Sigmoid colon (tissue), 4 donors: ENCODE measurements at regions not wholly inside any gene's neighbourhood (a gene's known extent, or its start where the extent isn't known, plus 50 kb on each side); places are given as distances from the start of the nearest gene placed in this dataset.

Experiments
- EP300 ChIP-seq, 4 donors: sonication (generic); formaldehyde crosslinking; IDR thresholded peaks; one replicate each; pipeline ENCODE4 v1.6.1; 2017; ENCODE audit warnings: antibody characterized with exemption in 4 of 4
- POLR2A ChIP-seq, 2 donors: fragments of 450-650 bp; IDR thresholded peaks; one replicate each; pipeline ENCODE4 v1.6.1; 2016; ENCODE audit warnings: antibody characterized with exemption in 2 of 2, mild to moderate bottlenecking in 2 of 2, moderate library complexity in 2 of 2
- POLR2AphosphoS5 ChIP-seq, 4 donors: sonication (generic); formaldehyde crosslinking; IDR thresholded peaks; one replicate each; pipeline ENCODE4 v1.6.1; 2017; ENCODE audit warnings: antibody characterized with exemption in 4 of 4
- TF ChIP-seq, protein P1 (sequence below), 4 experiments: fragments of 450-650 bp in 3 of 4; fragments of 200-600 bp in 1 of 4; IDR thresholded peaks; one replicate each; pipeline ENCODE4 v1.5.1; 2016 to 2019; ENCODE audit warnings: antibody characterized with exemption in 4 of 4, mild to moderate bottlenecking in 3 of 4, moderate library complexity in 2 of 4

DNA sequence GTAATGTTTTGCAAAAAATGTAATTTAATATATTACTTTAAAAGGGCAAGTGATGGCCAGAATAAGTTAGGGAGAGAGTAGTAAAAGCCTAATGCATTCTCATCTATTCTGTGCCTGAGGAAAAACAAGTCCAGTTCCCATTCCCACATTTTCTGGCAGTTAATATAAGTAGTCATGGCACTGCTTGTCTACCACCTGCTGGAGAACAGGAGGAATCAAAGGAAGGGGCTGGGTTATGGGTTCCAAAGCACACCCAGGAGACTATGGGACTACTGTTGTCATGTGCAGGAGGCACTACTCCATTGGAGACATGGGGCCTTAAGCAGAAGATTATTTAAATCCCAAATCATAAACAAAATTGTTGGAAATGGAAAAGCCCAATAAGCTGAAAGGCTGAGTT lies 2618.6 kb downstream of the ARAP2 start:
- TF ChIP-seq, protein P1, sequence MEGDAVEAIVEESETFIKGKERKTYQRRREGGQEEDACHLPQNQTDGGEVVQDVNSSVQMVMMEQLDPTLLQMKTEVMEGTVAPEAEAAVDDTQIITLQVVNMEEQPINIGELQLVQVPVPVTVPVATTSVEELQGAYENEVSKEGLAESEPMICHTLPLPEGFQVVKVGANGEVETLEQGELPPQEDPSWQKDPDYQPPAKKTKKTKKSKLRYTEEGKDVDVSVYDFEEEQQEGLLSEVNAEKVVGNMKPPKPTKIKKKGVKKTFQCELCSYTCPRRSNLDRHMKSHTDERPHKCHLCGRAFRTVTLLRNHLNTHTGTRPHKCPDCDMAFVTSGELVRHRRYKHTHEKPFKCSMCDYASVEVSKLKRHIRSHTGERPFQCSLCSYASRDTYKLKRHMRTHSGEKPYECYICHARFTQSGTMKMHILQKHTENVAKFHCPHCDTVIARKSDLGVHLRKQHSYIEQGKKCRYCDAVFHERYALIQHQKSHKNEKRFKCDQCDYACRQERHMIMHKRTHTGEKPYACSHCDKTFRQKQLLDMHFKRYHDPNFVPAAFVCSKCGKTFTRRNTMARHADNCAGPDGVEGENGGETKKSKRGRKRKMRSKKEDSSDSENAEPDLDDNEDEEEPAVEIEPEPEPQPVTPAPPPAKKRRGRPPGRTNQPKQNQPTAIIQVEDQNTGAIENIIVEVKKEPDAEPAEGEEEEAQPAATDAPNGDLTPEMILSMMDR (IDR thresholded peaks at IDR 0.05) = no peak
- TF ChIP-seq POLR2AphosphoS5 (IDR thresholded peaks at IDR 0.05) = no peak
- no peak for TF ChIP-seq POLR2A (IDR thresholded peaks at IDR 0.05)
- TF ChIP-seq EP300 (IDR thresholded peaks at IDR 0.05) = no peak
